ENCODE measurements at regions not wholly inside any gene's neighbourhood (a gene's known extent, or its start where the extent isn't known, plus 50 kb on each side); places are given as distances from the start of the nearest gene placed in this dataset.

DNA sequence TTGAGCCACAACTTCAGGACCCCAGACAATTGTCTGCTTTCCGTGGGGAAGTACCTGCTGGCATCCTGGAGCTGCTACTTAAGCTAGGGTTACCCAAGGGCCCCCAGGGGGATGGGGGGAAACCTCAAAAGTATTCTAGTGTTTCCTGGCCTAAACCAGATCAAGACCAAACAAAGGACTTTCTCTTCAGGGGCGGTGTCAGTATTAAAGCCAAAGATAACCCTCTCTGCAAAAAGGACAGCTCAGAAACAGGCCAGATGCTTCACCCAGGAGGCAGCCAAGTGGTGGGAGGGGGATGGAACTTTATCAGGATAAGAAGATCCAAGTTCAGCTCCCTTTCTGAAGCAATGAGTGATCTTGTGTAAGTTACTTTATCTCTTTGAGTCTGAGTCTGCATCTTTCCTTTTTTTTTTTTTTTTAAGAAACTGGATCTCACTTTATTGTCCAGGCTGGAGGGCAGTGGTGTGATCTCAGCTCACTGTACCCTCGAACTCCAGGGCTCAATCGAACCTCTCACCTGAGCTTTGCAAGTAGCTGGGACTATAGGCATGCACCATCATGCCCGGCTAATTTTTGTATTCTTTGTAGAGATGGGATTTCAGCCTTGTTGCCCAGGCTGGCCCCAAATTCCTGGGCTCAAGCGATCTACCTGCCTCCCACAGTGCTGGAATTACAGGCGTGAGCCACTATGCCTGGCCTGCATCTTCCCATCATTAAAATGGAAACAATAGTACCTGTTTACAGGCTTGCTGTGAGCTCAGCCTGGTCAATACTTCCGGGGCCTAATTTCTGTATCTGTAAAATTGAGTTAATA is 151.8 kb upstream of the PTPRM start:
- DNase-seq (ENCODE audit: low spot score) = no peak

- peak; percentile 27 for DNase-seq (ENCODE audit: low spot score)
These were observed 149.4 kb upstream of the PTPRM start for GRCh38 chr18:7417727-7418126.

- no peak for DNase-seq (ENCODE audit: low spot score)
These were observed 137.3 kb upstream of the PTPRM start for GRCh38 chr18:7429831-7430230.

DNA sequence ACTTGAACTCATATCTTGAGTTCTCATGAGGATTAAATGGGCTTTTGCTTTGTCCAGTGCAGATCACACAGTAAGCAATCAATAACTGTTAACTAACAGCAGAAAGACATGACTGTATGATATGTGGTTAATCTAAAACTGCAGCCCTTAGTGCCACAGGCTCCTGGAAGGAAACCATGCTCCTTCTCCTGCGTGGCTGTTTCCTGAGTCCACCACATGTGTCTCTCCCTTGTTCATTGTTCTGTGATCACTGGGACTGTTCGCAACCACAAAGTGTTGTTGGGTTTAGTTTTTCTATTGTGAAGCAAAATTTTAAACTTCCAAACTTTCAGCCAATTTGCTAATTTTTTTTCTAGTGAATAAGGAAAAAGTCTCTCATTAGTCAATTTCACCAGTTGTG is 130.9 kb upstream of the PTPRM start:
- no peak for DNase-seq (ENCODE audit: low spot score)

GRCh38 chr18:7437870-7438269 is 129.2 kb upstream of the PTPRM start:
- no peak for DNase-seq (ENCODE audit: low spot score)

GRCh38 chr18:7438646-7439045 is 128.5 kb upstream of the PTPRM start:
- DNase-seq (ENCODE audit: low spot score) = no peak

DNA sequence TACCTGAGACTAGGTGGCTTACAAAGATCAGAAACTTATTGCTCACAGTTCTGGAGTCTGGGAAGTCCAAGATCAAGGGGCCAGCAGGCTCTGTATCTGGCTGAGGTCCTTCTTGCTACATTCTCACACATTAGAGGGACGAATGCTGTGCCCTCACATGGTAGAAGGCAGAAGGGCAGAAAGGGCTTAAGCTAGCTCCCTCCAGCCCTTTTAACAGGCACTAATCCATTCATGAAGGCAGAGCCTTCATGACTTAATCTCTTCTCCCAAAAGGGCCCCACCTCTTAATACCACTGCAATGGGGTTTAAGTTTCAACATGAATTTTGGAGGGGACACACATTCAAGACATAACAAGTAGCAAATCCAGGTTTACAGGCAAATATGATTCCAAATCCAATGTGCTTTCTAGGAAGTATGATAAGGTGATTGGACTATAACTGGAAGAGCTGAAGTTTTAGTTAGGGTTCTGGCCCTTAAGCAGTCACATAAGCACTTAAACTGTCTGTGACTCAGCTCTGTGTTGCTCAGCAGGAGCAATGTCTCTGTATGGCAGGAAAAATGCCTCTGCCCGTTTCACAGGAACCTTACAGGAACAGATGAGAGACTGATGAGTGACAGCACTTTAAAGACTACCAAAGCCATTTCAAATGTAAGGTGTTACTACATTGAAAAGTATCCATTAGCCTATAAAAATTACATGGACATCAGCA is 119.6 kb upstream of the PTPRM start:
- DNase-seq (ENCODE audit: low spot score) = no peak

GRCh38 chr18:7452331-7452730 is 114.8 kb upstream of the PTPRM start:
- peak; percentile 79 for DNase-seq (ENCODE audit: low spot score)

- no peak for DNase-seq (ENCODE audit: low spot score)
These were observed 112.7 kb upstream of the PTPRM start for GRCh38 chr18:7454429-7454828.

DNA sequence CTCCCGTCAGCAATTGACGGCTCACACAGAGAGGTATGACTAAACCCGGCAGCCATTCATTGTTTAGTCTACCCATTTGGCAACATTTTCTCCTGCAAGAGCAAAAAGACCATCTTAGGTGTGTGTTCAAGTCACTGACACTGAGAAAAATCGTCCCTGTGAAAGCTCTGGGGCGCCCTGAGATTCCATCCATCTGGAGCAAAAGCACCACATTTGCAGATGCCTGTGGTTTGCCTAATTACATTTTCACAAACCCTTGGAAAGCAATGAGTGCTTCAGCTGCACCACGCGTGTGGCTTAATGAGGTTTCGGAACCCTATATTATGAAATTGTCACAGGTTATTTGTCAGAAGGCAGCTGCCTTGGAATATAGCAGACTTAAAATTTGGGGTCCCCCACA is 110.7 kb upstream of the PTPRM start:
- no peak for DNase-seq (ENCODE audit: low spot score)

GRCh38 chr18:7457262-7457661 is 109.9 kb upstream of the PTPRM start:
- DNase-seq (ENCODE audit: low spot score) = no peak

DNA sequence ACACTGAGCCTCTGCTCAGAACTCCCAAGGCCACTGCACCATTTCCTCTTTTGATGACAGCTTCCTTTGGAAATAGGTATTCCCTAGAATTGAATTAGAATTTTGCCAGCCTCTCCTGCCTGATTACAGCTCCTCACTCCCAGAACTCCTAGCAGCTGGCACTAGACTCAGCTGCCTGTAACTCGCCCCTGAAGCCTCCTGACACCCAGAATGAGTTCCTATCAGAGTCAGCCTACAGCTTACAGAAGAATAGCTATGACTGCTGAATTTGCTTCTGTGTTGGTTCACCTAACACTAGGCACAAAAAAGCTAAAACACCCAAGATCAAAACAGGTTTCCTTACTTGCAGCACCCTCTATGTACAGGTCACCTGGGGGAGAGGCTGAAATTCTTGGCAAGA is 108.2 kb upstream of the PTPRM start:
- no peak for DNase-seq (ENCODE audit: low spot score)

DNA sequence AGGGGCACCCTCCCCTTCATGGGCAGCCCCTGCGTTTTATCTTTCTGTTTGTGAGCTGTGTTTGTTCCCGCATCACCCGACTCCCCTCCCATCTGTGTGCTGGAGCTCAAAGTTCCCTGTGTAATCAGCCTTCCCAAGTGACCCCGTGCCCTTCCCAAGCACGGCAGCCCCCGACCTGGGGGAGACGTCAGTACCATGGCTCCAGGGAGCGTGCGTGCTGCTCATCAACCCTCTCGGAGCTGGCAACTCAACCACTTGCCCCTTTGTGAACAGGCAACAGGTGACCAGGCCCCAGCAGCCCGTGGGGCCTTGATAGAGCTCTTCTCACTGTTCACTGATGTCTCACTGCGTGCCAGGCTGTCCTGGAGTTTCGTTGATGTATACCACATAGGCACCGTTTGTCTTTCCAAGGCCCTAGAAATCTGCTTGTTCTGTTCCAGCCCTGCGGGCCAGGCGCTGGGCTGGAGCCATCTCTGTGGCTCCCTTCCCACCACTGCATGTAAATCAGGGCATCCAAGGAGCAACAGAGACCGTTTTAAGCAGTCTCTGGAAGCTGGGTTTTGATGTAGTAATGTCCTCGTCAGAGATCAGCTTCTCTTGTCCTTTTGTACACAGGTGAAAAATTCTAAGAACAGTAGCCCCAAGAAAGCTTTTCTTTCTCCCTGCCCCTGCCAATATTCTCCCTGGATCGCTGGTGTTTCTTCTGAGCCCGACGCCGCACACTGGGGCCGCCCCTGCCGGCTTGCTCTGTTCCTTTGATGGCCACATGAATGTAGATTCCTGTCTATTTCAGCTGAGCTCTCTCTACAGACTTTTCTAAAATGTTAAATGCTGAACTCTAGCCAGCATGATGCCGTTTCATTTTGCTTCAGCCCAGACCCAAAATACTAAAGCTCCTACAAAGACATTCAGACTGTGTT is 107.0 kb upstream of the PTPRM start:
- peak; percentile 31 for DNase-seq (ENCODE audit: low spot score)

DNA sequence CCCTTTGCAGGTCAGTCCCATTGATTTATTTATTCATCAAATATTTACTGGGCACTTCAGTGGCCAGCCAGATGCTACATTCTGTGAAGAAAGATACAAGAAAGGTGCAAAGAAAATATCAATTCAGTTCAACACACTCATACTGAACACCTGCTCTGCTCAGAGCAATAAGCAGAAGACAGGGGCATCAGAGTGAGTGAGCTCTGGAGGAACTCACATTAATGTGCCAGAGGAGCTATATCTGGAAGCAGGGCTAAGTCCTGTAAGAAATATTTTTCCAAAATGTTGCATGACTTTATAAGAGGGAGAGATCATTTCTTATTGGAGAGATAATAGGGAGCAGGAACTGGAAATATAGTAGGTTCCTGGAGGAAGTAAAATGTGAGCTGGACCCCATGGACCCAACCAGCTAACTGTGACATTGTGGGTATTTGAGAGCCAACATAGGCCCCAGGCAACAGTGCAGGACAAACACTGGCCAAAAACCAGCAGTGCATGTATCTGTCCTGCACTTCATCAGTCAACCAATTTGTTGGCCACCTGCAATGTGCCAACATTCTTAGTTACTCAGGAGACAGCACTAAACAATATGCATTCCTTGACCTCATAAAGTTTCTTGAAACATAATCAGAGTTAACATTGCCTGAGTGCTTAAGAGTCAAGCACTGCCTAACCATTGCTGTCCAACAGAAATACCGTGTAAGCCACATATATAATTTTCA is 102.7 kb upstream of the PTPRM start:
- no peak for DNase-seq (ENCODE audit: low spot score)

DNA sequence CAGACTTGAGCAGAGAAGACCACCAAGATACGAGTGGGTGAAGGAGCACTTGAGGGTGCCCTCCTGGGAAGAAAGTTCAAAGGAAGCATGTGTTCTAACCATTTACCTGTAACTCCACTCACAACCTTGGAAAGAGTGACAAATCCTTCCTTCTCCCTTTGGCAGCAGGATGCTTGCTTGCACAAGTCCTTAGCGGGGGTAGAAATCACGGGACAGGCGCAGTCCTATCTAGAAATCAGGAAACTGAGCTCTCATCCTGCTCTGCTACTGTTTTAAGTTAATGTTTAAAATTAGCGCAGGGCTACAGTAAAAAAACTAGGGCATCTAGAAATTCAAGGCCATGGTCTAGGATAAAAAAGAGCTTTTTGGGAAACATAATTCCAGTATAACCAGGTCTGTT is 100.9 kb upstream of the PTPRM start:
- DNase-seq (ENCODE audit: low spot score) = no peak

DNA sequence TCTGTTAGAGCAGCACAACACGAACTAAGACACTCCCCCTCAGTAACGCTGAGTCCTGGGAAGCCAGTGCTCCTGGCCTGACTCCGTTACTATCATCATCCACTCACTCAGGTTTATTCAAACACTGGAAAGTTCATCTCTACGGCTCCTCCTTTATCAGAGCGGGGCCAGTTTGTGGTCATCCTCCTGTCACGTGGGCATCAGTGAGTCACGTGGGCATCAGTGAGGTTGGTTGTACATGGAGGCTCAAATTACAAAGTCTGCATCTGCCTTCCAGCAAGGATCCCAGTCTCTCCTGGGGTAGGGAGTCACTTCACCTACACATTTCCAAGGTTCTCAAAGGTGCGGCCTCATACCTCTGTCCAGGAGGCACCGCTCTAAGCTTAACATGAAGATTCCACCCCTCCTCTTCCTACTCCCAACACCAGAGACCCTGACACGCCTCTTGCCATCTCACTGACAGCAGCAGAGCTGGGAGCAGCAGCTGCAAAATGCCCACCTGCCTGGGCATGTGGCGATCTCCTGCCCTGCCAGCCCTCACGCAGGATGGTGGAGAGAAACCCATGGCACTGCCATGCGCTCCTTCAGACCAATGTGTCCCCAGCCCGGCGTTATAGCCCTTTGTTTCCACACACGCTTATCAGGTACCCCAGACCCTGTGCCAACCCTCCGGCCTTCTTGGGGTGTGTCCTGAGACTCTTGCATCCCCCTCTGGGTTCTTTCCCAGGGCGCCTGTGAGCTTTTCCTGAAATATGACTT is 99.2 kb upstream of the PTPRM start:
- DNase-seq (ENCODE audit: low spot score) = no peak

DNA sequence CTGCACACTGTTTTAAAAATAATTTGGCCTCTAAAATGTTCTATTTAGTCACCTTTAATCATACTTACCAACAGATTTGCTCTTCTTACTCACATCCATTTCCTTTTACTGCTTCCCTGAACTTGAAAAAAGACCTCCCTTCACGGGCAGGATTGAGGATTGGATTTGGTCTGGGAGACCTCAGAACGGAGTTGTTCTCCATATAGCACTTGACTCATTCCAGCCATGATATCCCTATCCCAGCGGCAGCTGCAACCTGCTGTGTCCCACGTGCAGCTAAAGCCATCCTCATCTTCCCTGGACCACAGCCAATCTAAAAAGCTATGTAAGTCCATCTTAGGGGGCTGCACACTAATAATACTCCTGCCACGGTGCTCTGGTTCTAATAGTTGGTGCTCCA is 97.0 kb upstream of the PTPRM start:
- no peak for DNase-seq (ENCODE audit: low spot score)

GRCh38 chr18:7470503-7470902 is 96.6 kb upstream of the PTPRM start:
- DNase-seq (ENCODE audit: low spot score) = no peak

- DNase-seq (ENCODE audit: low spot score) = no peak
These were observed 90.7 kb upstream of the PTPRM start for GRCh38 chr18:7476386-7476785.

DNA sequence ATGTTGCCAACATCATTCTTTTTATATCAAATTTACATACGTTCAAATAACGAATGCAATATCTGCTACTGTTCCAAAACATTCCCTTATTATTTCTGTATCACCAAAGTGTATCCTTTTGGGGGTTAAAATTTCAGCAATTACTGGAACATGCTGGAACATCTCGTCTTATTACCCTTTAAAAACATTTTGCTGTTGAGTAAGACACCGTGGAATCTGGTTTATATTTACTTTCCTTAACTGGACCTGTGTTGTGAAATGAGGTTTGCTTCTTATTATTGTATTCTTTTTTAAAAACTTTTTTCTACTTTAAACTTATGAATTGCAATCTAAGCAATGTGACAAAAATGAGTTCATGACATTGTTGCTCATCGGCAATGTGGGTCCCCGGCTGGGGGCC is 87.4 kb upstream of the PTPRM start:
- no peak for DNase-seq (ENCODE audit: low spot score)

DNA sequence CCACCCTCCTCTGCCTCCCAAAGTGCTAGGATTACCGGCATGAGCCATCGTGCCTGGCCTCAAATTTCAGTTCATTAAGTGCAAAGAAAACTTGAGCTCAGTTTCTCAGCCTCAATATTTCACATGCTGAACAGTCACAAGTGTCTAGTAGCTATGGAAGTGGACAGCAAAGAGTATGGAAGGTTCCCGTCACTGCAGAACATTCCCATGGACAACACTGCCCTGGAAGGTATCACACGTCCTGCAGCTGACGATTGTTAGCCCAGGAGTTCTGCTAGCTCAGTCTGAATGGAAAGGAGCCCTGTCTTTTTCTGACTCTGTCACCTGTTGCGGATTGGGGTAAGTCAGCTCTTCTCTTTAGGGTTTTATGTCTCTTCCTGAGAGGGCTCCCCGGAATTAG is 86.2 kb upstream of the PTPRM start:
- no peak for DNase-seq (ENCODE audit: low spot score)

All from AG20443 (cell line).